ENCODE measurements at regions not wholly inside any gene's neighbourhood (a gene's known extent, or its start where the extent isn't known, plus 50 kb on each side); places are given as distances from the start of the nearest gene placed in this dataset.

DNA sequence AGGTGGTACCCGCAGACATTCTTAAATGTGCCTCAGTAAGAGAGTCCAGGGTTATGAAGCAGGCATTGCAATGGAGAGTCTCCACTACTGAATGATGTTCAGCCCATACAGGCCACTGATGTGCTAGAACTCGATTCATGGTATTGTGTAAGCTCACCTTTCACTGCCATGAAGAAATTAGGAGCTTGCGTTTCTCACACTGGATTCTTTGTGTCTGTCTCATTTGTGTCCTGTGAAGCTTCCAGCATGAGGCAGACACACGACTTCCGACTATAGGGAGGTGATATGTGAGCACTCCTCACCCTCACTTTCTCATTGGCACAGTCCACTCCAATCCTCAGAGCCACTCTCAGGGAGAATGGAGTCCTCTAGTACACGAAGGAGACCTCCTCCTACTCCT, 677.4 kb upstream of the RAB6C start:
- TF ChIP-seq, protein P1, sequence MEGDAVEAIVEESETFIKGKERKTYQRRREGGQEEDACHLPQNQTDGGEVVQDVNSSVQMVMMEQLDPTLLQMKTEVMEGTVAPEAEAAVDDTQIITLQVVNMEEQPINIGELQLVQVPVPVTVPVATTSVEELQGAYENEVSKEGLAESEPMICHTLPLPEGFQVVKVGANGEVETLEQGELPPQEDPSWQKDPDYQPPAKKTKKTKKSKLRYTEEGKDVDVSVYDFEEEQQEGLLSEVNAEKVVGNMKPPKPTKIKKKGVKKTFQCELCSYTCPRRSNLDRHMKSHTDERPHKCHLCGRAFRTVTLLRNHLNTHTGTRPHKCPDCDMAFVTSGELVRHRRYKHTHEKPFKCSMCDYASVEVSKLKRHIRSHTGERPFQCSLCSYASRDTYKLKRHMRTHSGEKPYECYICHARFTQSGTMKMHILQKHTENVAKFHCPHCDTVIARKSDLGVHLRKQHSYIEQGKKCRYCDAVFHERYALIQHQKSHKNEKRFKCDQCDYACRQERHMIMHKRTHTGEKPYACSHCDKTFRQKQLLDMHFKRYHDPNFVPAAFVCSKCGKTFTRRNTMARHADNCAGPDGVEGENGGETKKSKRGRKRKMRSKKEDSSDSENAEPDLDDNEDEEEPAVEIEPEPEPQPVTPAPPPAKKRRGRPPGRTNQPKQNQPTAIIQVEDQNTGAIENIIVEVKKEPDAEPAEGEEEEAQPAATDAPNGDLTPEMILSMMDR (conservative IDR thresholded peaks at IDR 0.05; ENCODE audit: low read depth, low read length): no peak
- TF ChIP-seq EZH2 (IDR thresholded peaks at IDR 0.05; ENCODE audit: low read length, unreplicated experiment) (no peak), EZH2phosphoT487 (IDR thresholded peaks at IDR 0.05; ENCODE audit: borderline replicate concordance, low read length) (no peak)
